ENCODE measurements at regions not wholly inside any gene's neighbourhood (a gene's known extent, or its start where the extent isn't known, plus 50 kb on each side); places are given as distances from the start of the nearest gene placed in this dataset.

DNA sequence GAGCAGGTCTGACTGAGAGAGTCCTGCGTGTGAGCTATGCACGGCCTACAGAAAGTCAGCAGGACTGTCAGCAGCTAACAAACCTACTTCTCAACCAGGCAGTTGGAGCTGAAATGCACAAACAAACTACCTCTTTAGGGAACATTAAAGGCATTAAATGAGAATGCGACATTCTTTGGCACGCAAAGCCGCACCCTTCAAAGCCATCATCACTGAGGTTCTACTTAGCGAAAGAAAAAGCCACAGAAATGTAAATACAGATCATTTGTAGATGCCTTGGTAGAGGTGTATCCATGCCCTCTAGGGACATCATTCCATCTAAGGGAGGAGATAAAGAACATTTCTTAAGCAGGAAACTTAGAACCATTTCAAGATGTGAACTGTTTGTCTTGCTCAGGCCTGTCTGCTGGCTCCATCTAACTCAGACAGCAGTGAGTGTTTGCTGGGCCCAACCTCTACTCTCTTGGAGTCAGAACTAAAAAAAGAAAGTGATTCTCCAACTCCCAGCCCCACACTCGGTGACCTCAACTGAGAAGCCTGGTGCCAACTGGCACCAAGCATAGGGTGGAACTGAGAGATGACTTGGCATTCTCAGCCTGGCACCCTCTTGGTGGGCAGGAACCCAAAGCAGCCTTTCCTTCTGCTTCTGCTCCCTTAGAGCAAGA is 63.5 kb upstream of the MBIP start:
- TF ChIP-seq CTCF (IDR thresholded peaks at IDR 0.05), result no peak
- no peak for TF ChIP-seq EZH2 (IDR thresholded peaks at IDR 0.05; ENCODE audit: borderline replicate concordance, insufficient read depth, low read depth, low read length, poor library complexity, severe bottlenecking)
